Left renal pelvis (tissue), 4 donors: ENCODE measurements at regions not wholly inside any gene's neighbourhood (a gene's known extent, or its start where the extent isn't known, plus 50 kb on each side); places are given as distances from the start of the nearest gene placed in this dataset.

Experiments used
- DNase-seq, 4 donors: peaks; one replicate each; pipeline ENCODE4 v3.0.0-alpha.2; 2013; ENCODE audit warnings: low read depth in 4 of 4, low spot score in 3 of 4

- no peak for DNase-seq
These were observed 361.1 kb upstream of the CDIN1 start for GRCh38 chr15:36218322-36218721.

GRCh38 chr15:36218991-36219390, 360.4 kb upstream of the CDIN1 start:
- no peak for DNase-seq

- no peak for DNase-seq
These were observed 357.4 kb upstream of the CDIN1 start for GRCh38 chr15:36221992-36222391.

GRCh38 chr15:36230776-36231175, 348.6 kb upstream of the CDIN1 start:
- no peak for DNase-seq

GRCh38 chr15:36232491-36232890, 346.9 kb upstream of the CDIN1 start:
- DNase-seq = no peak

- no peak for DNase-seq
These were observed 344.7 kb upstream of the CDIN1 start for GRCh38 chr15:36234743-36235142.

- DNase-seq = no peak
These were observed 344.3 kb upstream of the CDIN1 start for GRCh38 chr15:36235173-36235572.

GRCh38 chr15:36239509-36239908, 339.9 kb upstream of the CDIN1 start:
- no peak for DNase-seq

GRCh38 chr15:36251450-36251849, 328.0 kb upstream of the CDIN1 start:
- DNase-seq = no peak

GRCh38 chr15:36252146-36252711, 327.2 kb upstream of the CDIN1 start:
- DNase-seq = no peak

- DNase-seq = peak; percentile 3 to 21 (median 16)
These were observed 325.0 kb upstream of the CDIN1 start for GRCh38 chr15:36254426-36254825.

- DNase-seq = no peak
These were observed 323.0 kb upstream of the CDIN1 start for GRCh38 chr15:36256404-36256807.

GRCh38 chr15:36263666-36264065, 315.8 kb upstream of the CDIN1 start:
- no peak for DNase-seq

- no peak for DNase-seq
These were observed 314.0 kb upstream of the CDIN1 start for GRCh38 chr15:36265422-36265821.

GRCh38 chr15:36271048-36271447, 308.4 kb upstream of the CDIN1 start:
- no peak for DNase-seq

GRCh38 chr15:36275656-36276055, 303.8 kb upstream of the CDIN1 start:
- DNase-seq = no peak

- DNase-seq = no peak
These were observed 301.2 kb upstream of the CDIN1 start for GRCh38 chr15:36278219-36278618.

- DNase-seq = no peak
These were observed 296.6 kb upstream of the CDIN1 start for GRCh38 chr15:36282821-36283220.

- no peak for DNase-seq
These were observed 294.5 kb upstream of the CDIN1 start for GRCh38 chr15:36284911-36285310.

- no peak for DNase-seq
These were observed 287.9 kb upstream of the CDIN1 start for GRCh38 chr15:36291501-36291900.

GRCh38 chr15:36294359-36294758, 285.1 kb upstream of the CDIN1 start:
- DNase-seq = no peak

- no peak for DNase-seq
These were observed 277.5 kb upstream of the CDIN1 start for GRCh38 chr15:36301947-36302346.

- DNase-seq = no peak
These were observed 266.4 kb upstream of the CDIN1 start for GRCh38 chr15:36313021-36313420.
